DOHH2 (cell line): ENCODE measurements at regions not wholly inside any gene's neighbourhood (a gene's known extent, or its start where the extent isn't known, plus 50 kb on each side); places are given as distances from the start of the nearest gene placed in this dataset.

Source experiments
- H3F3A ChIP-seq: fragments of 200-600 bp; sonication (generic), shearing (Covaris generic); 2 replicates; pipeline ENCODE4 v1.6.0; 2016; ENCODE audit warnings: antibody characterized with exemption, mild to moderate bottlenecking; ENCODE audit not compliant: control insufficient read depth, insufficient read depth
- H3K27ac ChIP-seq: fragments of 200-600 bp; sonication (generic); 2 replicates; pipeline ENCODE4 v1.5.1; 2014; ENCODE audit warnings: low read depth, mild to moderate bottlenecking, low read length, moderate library complexity
- H3K27me3 ChIP-seq: fragments of 200-600 bp; sonication (generic); 2 replicates; pipeline ENCODE4 v1.6.1; 2014; ENCODE audit warnings: mild to moderate bottlenecking, low read length, mixed read lengths; ENCODE audit not compliant: control insufficient read depth
- H3K36me3 ChIP-seq: fragments of 200-600 bp; sonication (generic); 2 replicates; pipeline ENCODE4 v1.6.1; 2014; ENCODE audit warnings: mild to moderate bottlenecking, low read length, moderate library complexity, mixed read lengths; ENCODE audit not compliant: control insufficient read depth
- H3K4me1 ChIP-seq: fragments of 200-600 bp; sonication (generic); 2 replicates; pipeline ENCODE4 v1.6.1; 2014; ENCODE audit warnings: mild to moderate bottlenecking, low read length, mixed read lengths; ENCODE audit not compliant: control insufficient read depth
- H3K4me2 ChIP-seq: fragments of 200-600 bp; sonication (generic); 2 replicates; pipeline ENCODE4 v1.6.0; 2014; ENCODE audit warnings: mild to moderate bottlenecking, low read length, moderate library complexity
- H3K4me3 ChIP-seq: fragments of 200-600 bp; sonication (generic); 2 replicates; pipeline ENCODE4 v1.5.1; 2014; ENCODE audit warnings: mild to moderate bottlenecking, low read length, mixed read lengths
- H3K79me2 ChIP-seq: fragments of 200-600 bp; sonication (generic); 2 replicates; pipeline ENCODE4 v1.6.1; 2014; ENCODE audit warnings: mild to moderate bottlenecking, low read length, mixed read lengths; ENCODE audit not compliant: control insufficient read depth
- H3K9me2 ChIP-seq: fragments of 200-600 bp; sonication (generic); replicated peaks from 2 replicates; pipeline ENCODE4 v1.6.1; 2014; ENCODE audit warnings: mild to moderate bottlenecking, low read length, mixed read lengths; ENCODE audit not compliant: control insufficient read depth
- H3K9me3 ChIP-seq: fragments of 200-600 bp; sonication (generic); 2 replicates; pipeline ENCODE4 v1.6.1; 2014; ENCODE audit warnings: antibody characterized with exemption, low read length, mixed read lengths; ENCODE audit not compliant: control insufficient read depth, insufficient read depth
- H4K20me1 ChIP-seq: fragments of 200-600 bp; sonication (generic); 2 replicates; pipeline ENCODE4 v1.6.0; 2014; ENCODE audit warnings: low read depth, mild to moderate bottlenecking, antibody characterized with exemption, low read length, moderate library complexity; ENCODE audit not compliant: control insufficient read depth, insufficient read depth
- EZH2phosphoT487 ChIP-seq: fragments of 200-600 bp; sonication (generic); IDR thresholded peaks from 2 replicates; pipeline ENCODE4 v1.6.1; 2017; ENCODE audit warnings: borderline replicate concordance, mild to moderate bottlenecking, antibody characterized with exemption, low read length, moderate library complexity, mixed read lengths
- TF ChIP-seq, protein P1 (sequence below): fragments of 200-600 bp; sonication (generic); IDR thresholded peaks from one replicate; pipeline ENCODE4 v1.5.1; 2014; ENCODE audit warnings: antibody characterized with exemption, mild to moderate bottlenecking, low read depth, low read length; ENCODE audit not compliant: poor library complexity, severe bottlenecking

DNA sequence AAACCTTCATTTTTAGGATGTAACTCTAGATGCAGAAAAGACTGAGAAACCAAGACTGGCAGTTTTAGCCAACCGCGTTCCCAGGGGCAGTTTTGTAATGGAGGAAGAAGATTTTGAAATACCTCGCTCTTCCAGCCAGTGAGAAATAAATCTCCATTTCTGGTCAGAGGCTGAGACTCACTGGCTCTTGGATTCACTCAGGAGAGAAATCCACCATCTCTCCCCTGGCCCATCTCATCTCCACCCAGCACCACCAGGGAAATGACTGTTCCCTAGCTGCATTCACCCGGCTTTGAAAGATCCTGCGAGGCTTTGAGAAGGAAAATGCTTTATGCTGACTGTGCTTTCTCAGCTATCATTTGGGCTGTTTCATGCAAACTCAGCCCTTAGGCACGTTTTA, 185.2 kb downstream of the SOX9 start:
- H4K20me1 ChIP-seq: no peaks in the 10 kb centered on the region
- TF ChIP-seq EZH2phosphoT487: no peak
- TF ChIP-seq, protein P1, sequence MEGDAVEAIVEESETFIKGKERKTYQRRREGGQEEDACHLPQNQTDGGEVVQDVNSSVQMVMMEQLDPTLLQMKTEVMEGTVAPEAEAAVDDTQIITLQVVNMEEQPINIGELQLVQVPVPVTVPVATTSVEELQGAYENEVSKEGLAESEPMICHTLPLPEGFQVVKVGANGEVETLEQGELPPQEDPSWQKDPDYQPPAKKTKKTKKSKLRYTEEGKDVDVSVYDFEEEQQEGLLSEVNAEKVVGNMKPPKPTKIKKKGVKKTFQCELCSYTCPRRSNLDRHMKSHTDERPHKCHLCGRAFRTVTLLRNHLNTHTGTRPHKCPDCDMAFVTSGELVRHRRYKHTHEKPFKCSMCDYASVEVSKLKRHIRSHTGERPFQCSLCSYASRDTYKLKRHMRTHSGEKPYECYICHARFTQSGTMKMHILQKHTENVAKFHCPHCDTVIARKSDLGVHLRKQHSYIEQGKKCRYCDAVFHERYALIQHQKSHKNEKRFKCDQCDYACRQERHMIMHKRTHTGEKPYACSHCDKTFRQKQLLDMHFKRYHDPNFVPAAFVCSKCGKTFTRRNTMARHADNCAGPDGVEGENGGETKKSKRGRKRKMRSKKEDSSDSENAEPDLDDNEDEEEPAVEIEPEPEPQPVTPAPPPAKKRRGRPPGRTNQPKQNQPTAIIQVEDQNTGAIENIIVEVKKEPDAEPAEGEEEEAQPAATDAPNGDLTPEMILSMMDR: no peak
- no peaks in the 10 kb centered on the region for H3F3A ChIP-seq
- H3K4me3 ChIP-seq: no peak overlapping the region
- no peak overlapping the region for H3K4me2 ChIP-seq
- no peaks in the 10 kb centered on the region for H3K79me2 ChIP-seq
- H3K9me3 ChIP-seq: no peaks in the 10 kb centered on the region
- no peaks in the 10 kb centered on the region for H3K9me2 ChIP-seq
- H3K27me3 ChIP-seq: no peaks in the 10 kb centered on the region
- no peaks in the 10 kb centered on the region for H3K4me1 ChIP-seq
- no peaks in the 10 kb centered on the region for H3K36me3 ChIP-seq
- no peak overlapping the region for H3K27ac ChIP-seq

GRCh38 chr17:72307836-72308235, 187.0 kb downstream of the SOX9 start:
- H3K4me1 ChIP-seq: no peaks in the 10 kb centered on the region
- H3K79me2 ChIP-seq: no peaks in the 10 kb centered on the region
- no peaks in the 10 kb centered on the region for H4K20me1 ChIP-seq
- H3K27me3 ChIP-seq: no peaks in the 10 kb centered on the region
- H3K27ac ChIP-seq: no peak overlapping the region
- H3F3A ChIP-seq: no peaks in the 10 kb centered on the region
- no peaks in the 10 kb centered on the region for H3K9me2 ChIP-seq
- no peaks in the 10 kb centered on the region for H3K9me3 ChIP-seq
- no peak overlapping the region for H3K4me2 ChIP-seq
- H3K4me3 ChIP-seq: no peak overlapping the region
- TF ChIP-seq, protein P1: no peak
- no peak for TF ChIP-seq EZH2phosphoT487
- H3K36me3 ChIP-seq: no peaks in the 10 kb centered on the region

GRCh38 chr17:72308744-72309385, 188.0 kb downstream of the SOX9 start:
- no peak for TF ChIP-seq EZH2phosphoT487
- TF ChIP-seq, protein P1: no peak
- H3K36me3 ChIP-seq: no peaks in the 10 kb centered on the region

GRCh38 chr17:72311004-72311403, 190.2 kb downstream of the SOX9 start:
- Histone ChIP-seq H3K9me3 (no peaks in the 10 kb centered on the region), H3K4me3 (no peak overlapping the region), H3K4me2 (no peak overlapping the region), H3K36me3 (no peaks in the 10 kb centered on the region), H3F3A (no peaks in the 10 kb centered on the region), H3K4me1 (no peaks in the 10 kb centered on the region), H3K9me2 (no peaks in the 10 kb centered on the region), H3K79me2 (no peaks in the 10 kb centered on the region), H4K20me1 (no peaks in the 10 kb centered on the region), H3K27ac (no peak overlapping the region), H3K27me3 (no peaks in the 10 kb centered on the region)
- TF ChIP-seq EZH2phosphoT487: no peak
- TF ChIP-seq, protein P1: no peak

More at GRCh38 chr17:72308744-72309385, 188.0 kb downstream of the SOX9 start:
- no peak overlapping the region for H3K4me3 ChIP-seq
- no peaks in the 10 kb centered on the region for H3K27me3 ChIP-seq
- no peak overlapping the region for H3K4me2 ChIP-seq
- no peaks in the 10 kb centered on the region for H4K20me1 ChIP-seq
- no peak overlapping the region for H3K27ac ChIP-seq
- H3K9me2 ChIP-seq: no peaks in the 10 kb centered on the region
- H3K9me3 ChIP-seq: no peaks in the 10 kb centered on the region
- no peaks in the 10 kb centered on the region for H3F3A ChIP-seq
- no peaks in the 10 kb centered on the region for H3K4me1 ChIP-seq
- no peaks in the 10 kb centered on the region for H3K79me2 ChIP-seq
